Type B pancreatic cell (in vitro differentiated cells): ENCODE measurements at regions not wholly inside any gene's neighbourhood (a gene's known extent, or its start where the extent isn't known, plus 50 kb on each side); places are given as distances from the start of the nearest gene placed in this dataset.

Source experiments
- DNase-seq: peaks from one replicate; pipeline ENCODE4 v3.0.0; 2021; ENCODE audit warnings: mixed read lengths; ENCODE audit not compliant: unreplicated experiment; ENCODE audit errors: extremely low spot score
- H3K27ac Mint-ChIP-seq: 2 replicates; pipeline ENCODE4 v1.8.0; 2021; ENCODE audit warnings: mild to moderate bottlenecking, mixed read lengths
- H3K27me3 Mint-ChIP-seq: 2 replicates; pipeline ENCODE4 v1.8.0; 2021; ENCODE audit warnings: mixed read lengths
- H3K36me3 Mint-ChIP-seq: 2 replicates; pipeline ENCODE4 v1.8.0; 2021; ENCODE audit warnings: mixed read lengths
- H3K4me1 Mint-ChIP-seq: one replicate; pipeline ENCODE4 v1.8.0; 2021; ENCODE audit warnings: mixed read lengths; ENCODE audit not compliant: unreplicated experiment
- H3K4me3 Mint-ChIP-seq: 2 replicates; pipeline ENCODE4 v1.8.0; 2021; ENCODE audit warnings: mild to moderate bottlenecking, mixed read lengths
- H3K9me3 Mint-ChIP-seq: 2 replicates; pipeline ENCODE4 v1.8.0; 2021; ENCODE audit warnings: mixed read lengths
- TF ChIP-seq, protein P1 (sequence below): fragments of 200-600 bp; sonication (generic); conservative IDR thresholded peaks from 2 replicates; pipeline ENCODE4 v1.5.0; 2021; ENCODE audit warnings: antibody characterized with exemption, mild to moderate bottlenecking

DNA sequence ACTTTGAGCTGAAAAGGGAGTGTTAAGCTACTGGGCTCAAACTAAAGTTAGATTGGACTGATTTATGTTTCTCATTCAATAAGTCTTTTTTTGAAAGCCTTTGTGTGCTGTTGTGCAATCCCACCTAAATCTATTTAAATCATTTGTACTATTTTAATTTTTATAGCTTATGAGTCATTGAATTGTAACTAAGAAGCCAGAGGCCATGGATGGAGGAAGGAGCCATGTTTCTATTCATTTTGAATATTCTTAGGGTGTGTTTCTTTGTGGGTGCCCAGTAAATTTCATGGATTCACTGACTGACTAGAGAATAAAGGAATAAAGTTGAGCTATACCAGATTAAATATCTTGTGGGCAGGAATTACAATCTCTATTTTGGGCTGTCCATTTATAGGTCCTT is 238.5 kb downstream of the KIF4B start:
- no peak for DNase-seq
- Mint-ChIP-seq H3K27ac (no peak overlapping the region), H3K9me3 (no peaks in the 10 kb centered on the region), H3K4me1 (no peaks in the 10 kb centered on the region), H3K27me3 (no peaks in the 10 kb centered on the region), H3K36me3 (no peaks in the 10 kb centered on the region), H3K4me3 (no peak overlapping the region)
- TF ChIP-seq, protein P1, sequence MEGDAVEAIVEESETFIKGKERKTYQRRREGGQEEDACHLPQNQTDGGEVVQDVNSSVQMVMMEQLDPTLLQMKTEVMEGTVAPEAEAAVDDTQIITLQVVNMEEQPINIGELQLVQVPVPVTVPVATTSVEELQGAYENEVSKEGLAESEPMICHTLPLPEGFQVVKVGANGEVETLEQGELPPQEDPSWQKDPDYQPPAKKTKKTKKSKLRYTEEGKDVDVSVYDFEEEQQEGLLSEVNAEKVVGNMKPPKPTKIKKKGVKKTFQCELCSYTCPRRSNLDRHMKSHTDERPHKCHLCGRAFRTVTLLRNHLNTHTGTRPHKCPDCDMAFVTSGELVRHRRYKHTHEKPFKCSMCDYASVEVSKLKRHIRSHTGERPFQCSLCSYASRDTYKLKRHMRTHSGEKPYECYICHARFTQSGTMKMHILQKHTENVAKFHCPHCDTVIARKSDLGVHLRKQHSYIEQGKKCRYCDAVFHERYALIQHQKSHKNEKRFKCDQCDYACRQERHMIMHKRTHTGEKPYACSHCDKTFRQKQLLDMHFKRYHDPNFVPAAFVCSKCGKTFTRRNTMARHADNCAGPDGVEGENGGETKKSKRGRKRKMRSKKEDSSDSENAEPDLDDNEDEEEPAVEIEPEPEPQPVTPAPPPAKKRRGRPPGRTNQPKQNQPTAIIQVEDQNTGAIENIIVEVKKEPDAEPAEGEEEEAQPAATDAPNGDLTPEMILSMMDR = no peak

- Mint-ChIP-seq H3K27ac (no peak overlapping the region), H3K9me3 (no peaks in the 10 kb centered on the region), H3K27me3 (no peaks in the 10 kb centered on the region), H3K4me1 (no peaks in the 10 kb centered on the region), H3K4me3 (no peak overlapping the region), H3K36me3 (no peaks in the 10 kb centered on the region)
- TF ChIP-seq, protein P1 = no peak
- no peak for DNase-seq
Measured at GRCh38 chr5:155252717-155253116, 239.2 kb downstream of the KIF4B start.

GRCh38 chr5:155254399-155254798 is 240.8 kb downstream of the KIF4B start:
- DNase-seq = no peak
- Mint-ChIP-seq H3K27me3 (no peaks in the 10 kb centered on the region), H3K27ac (peak overlapping the region; percentile 15), H3K4me3 (no peak overlapping the region), H3K4me1 (no peaks in the 10 kb centered on the region), H3K9me3 (no peaks in the 10 kb centered on the region), H3K36me3 (no peaks in the 10 kb centered on the region)
- TF ChIP-seq, protein P1 = no peak

GRCh38 chr5:155258161-155258560 is 244.6 kb downstream of the KIF4B start:
- H3K27ac Mint-ChIP-seq = no peak overlapping the region
- no peaks in the 10 kb centered on the region for H3K9me3 Mint-ChIP-seq
- no peak overlapping the region for H3K4me3 Mint-ChIP-seq
- no peaks in the 10 kb centered on the region for H3K36me3 Mint-ChIP-seq
- H3K4me1 Mint-ChIP-seq = no peaks in the 10 kb centered on the region
- no peaks in the 10 kb centered on the region for H3K27me3 Mint-ChIP-seq
- DNase-seq = no peak
- TF ChIP-seq, protein P1 = no peak

- Mint-ChIP-seq H3K4me1 (no peaks in the 10 kb centered on the region), H3K27me3 (no peaks in the 10 kb centered on the region), H3K9me3 (no peaks in the 10 kb centered on the region), H3K27ac (no peak overlapping the region), H3K4me3 (no peak overlapping the region), H3K36me3 (no peaks in the 10 kb centered on the region)
- TF ChIP-seq, protein P1 = no peak
- DNase-seq = no peak
Measured at GRCh38 chr5:155259648-155260047, 246.1 kb downstream of the KIF4B start.

- no peaks in the 10 kb centered on the region for H3K4me1 Mint-ChIP-seq
- no peaks in the 10 kb centered on the region for H3K27me3 Mint-ChIP-seq
- TF ChIP-seq, protein P1 = peak; percentile 52
- no peaks in the 10 kb centered on the region for H3K9me3 Mint-ChIP-seq
- DNase-seq = no peak
- no peak overlapping the region for H3K27ac Mint-ChIP-seq
- H3K4me3 Mint-ChIP-seq = no peak overlapping the region
- no peaks in the 10 kb centered on the region for H3K36me3 Mint-ChIP-seq
Measured at GRCh38 chr5:155260798-155261197, 247.2 kb downstream of the KIF4B start.
